H1 (cell line): ENCODE measurements at regions not wholly inside any gene's neighbourhood (a gene's known extent, or its start where the extent isn't known, plus 50 kb on each side); places are given as distances from the start of the nearest gene placed in this dataset.

Source experiments
- CTCF ChIA-PET: fragments of 300-600 bp; sonication (Branson Sonifier 250); formaldehyde crosslinking; loops from one replicate; lab custom pipeline; 2021; ENCODE audit not compliant: partially characterized antibody; lab: Charles Lee
- POLR2A ChIA-PET: fragments of 300-600 bp; sonication (Branson Sonifier 250); formaldehyde crosslinking; loops from one replicate; lab custom pipeline; 2021; ENCODE audit warnings: inconsistent platforms; ENCODE audit not compliant: partially characterized antibody; lab: Charles Lee
- DNase-seq, 2 experiments: peaks; one replicate each; pipeline versions ENCODE4 v3.0.0 to v3.0.0-alpha.2; 2010 to 2022; ENCODE audit warnings: low spot score in 2 of 2, low read depth in 1 of 2, mixed read lengths in 1 of 2
- FAIRE-seq: peaks from 2 replicates; lab custom pipeline; 2011; peaks lifted over from hg19 to GRCh38; lab: Jason Lieb, UNC
- H2AFZ ChIP-seq: 2 replicates; pipeline ENCODE4 v1.8.1; 2012; ENCODE audit warnings: low read length, inconsistent platforms
- H2AK5ac ChIP-seq: 2 replicates; pipeline ENCODE4 v1.6.1; 2013; ENCODE audit warnings: low read depth, low read length
- H2BK120ac ChIP-seq: replicated peaks from 2 replicates; pipeline ENCODE3; 2013; ENCODE audit warnings: low read depth, low read length, inconsistent platforms
- H2BK12ac ChIP-seq: 2 replicates; pipeline ENCODE4 v1.6.1; 2013; ENCODE audit warnings: low read depth, low read length
- H2BK15ac ChIP-seq: 2 replicates; pipeline ENCODE4 v1.6.1; 2013; ENCODE audit warnings: low read length
- H2BK20ac ChIP-seq: 2 replicates; pipeline ENCODE4 v1.6.1; 2013; ENCODE audit warnings: low read length
- H2BK5ac ChIP-seq: 2 replicates; pipeline ENCODE4 v1.6.1; 2013; ENCODE audit warnings: low read depth, low read length
- H3K14ac ChIP-seq: 2 replicates; pipeline ENCODE4 v1.6.1; 2013; ENCODE audit warnings: inconsistent platforms; ENCODE audit not compliant: insufficient read length
- H3K18ac ChIP-seq: 2 replicates; pipeline ENCODE4 v1.6.1; 2013; ENCODE audit warnings: low read length; ENCODE audit errors: extremely low read depth
- H3K23ac ChIP-seq: 2 replicates; pipeline ENCODE4 v1.6.1; 2013; ENCODE audit warnings: inconsistent platforms; ENCODE audit not compliant: insufficient read length
- H3K23me2 ChIP-seq: 2 replicates; pipeline ENCODE4 v1.6.1; 2013; ENCODE audit warnings: low read depth, low read length
- H3K27ac ChIP-seq: 2 replicates; pipeline ENCODE4 v1.6.1; 2011; ENCODE audit warnings: low read depth, low read length, inconsistent platforms
- H3K27me3 ChIP-seq, 4 experiments: replicated peaks in 1 of 4; 1 replicate in 1 of 4; 2 replicates in 3 of 4; pipeline versions ENCODE4 v1.6.1 to v1.8.1; 2011 to 2013; ENCODE audit warnings: low read length in 3 of 4, mild to moderate bottlenecking in 3 of 4, inconsistent platforms in 2 of 4, mixed read lengths in 2 of 4, moderate library complexity in 1 of 4; ENCODE audit not compliant: control insufficient read depth in 3 of 4, insufficient read depth in 3 of 4; ENCODE audit errors: extremely low read depth in 1 of 4
- H3K36me3 ChIP-seq, 4 experiments: 2 replicates each; pipeline versions ENCODE4 v1.6.1 to v1.8.1; 2011 to 2013; ENCODE audit warnings: mild to moderate bottlenecking in 4 of 4, low read length in 3 of 4, moderate library complexity in 2 of 4, control low read depth in 1 of 4, inconsistent platforms in 1 of 4; ENCODE audit not compliant: insufficient read depth in 4 of 4, control insufficient read depth in 2 of 4
- H3K4ac ChIP-seq: replicated peaks from 2 replicates; pipeline ENCODE3; 2013; ENCODE audit warnings: low read length, low read depth, mixed read lengths, inconsistent platforms; ENCODE audit not compliant: insufficient read length
- H3K4me1 ChIP-seq, 4 experiments: replicated peaks in 1 of 4; 1 replicate in 1 of 4; 2 replicates in 3 of 4; pipeline versions ENCODE4 v1.6.1 to v1.8.1; 2011 to 2013; ENCODE audit warnings: low read length in 3 of 4, inconsistent platforms in 2 of 4, mixed read lengths in 1 of 4; ENCODE audit not compliant: insufficient read depth in 4 of 4, control insufficient read depth in 3 of 4
- H3K4me2 ChIP-seq, 2 experiments: 2 replicates each; pipeline versions ENCODE4 v1.6.1 to v1.8.1; 2011 to 2013; ENCODE audit warnings: low read depth in 2 of 2, low read length in 2 of 2, control low read depth in 1 of 2, inconsistent platforms in 1 of 2, mild to moderate bottlenecking in 1 of 2; ENCODE audit not compliant: insufficient read depth in 1 of 2
- H3K4me3 ChIP-seq, 4 experiments: fragments of 200-600, 300-600 bp in 1 of 4; sonication (generic), shearing (Covaris generic), sonication (Bioruptor Twin) in 1 of 4; 2 replicates each; pipeline versions ENCODE4 v1.5.1 to v1.8.1; 2011 to 2016; ENCODE audit warnings: low read length in 4 of 4, low read depth in 3 of 4, control low read depth in 2 of 4, inconsistent platforms in 2 of 4, mild to moderate bottlenecking in 2 of 4, mixed read lengths in 1 of 4, moderate library complexity in 1 of 4; ENCODE audit not compliant: insufficient read depth in 2 of 4; ENCODE audit errors: extremely low read depth in 1 of 4
- H3K56ac ChIP-seq: replicated peaks from 2 replicates; pipeline ENCODE3; 2013; ENCODE audit warnings: low read depth, mild to moderate bottlenecking, mixed read lengths, low read length, inconsistent platforms; ENCODE audit not compliant: insufficient read length
- H3K79me1 ChIP-seq: 2 replicates; pipeline ENCODE4 v1.6.1; 2013; ENCODE audit warnings: low read depth, low read length, control low read depth
- H3K79me2 ChIP-seq, 2 experiments: 2 replicates each; pipeline versions ENCODE4 v1.6.1 to v1.8.1; 2012 to 2013; ENCODE audit warnings: low read length in 2 of 2, mild to moderate bottlenecking in 2 of 2, inconsistent platforms in 1 of 2; ENCODE audit not compliant: insufficient read depth in 2 of 2, control insufficient read depth in 1 of 2
- H3K9ac ChIP-seq, 4 experiments: replicated peaks in 1 of 4; 1 replicate in 1 of 4; 2 replicates in 3 of 4; pipeline versions ENCODE4 v1.6.1 to v1.8.1; 2011 to 2013; ENCODE audit warnings: low read depth in 3 of 4, low read length in 3 of 4, control low read depth in 2 of 4, mild to moderate bottlenecking in 2 of 4, moderate library complexity in 2 of 4, inconsistent platforms in 1 of 4; ENCODE audit errors: extremely low read depth in 1 of 4
- H3K9me3 ChIP-seq, 2 experiments: 2 replicates each; pipeline versions ENCODE4 v1.6.1 to v1.8.1; 2012 to 2013; ENCODE audit warnings: mild to moderate bottlenecking in 2 of 2, moderate library complexity in 2 of 2, control low read depth in 1 of 2, inconsistent platforms in 1 of 2, low read depth in 1 of 2, low read length in 1 of 2, mixed read lengths in 1 of 2; ENCODE audit not compliant: insufficient read depth in 2 of 2
- H4K20me1 ChIP-seq, 2 experiments: replicated peaks in 1 of 2; 2 replicates each; pipeline versions ENCODE3 to v1.8.1; 2011 to 2013; ENCODE audit warnings: inconsistent platforms in 2 of 2, low read length in 2 of 2, mild to moderate bottlenecking in 1 of 2; ENCODE audit not compliant: insufficient read depth in 2 of 2, control insufficient read depth in 1 of 2
- H4K5ac ChIP-seq: 2 replicates; pipeline ENCODE4 v1.6.1; 2013; ENCODE audit warnings: low read length, low read depth, mixed read lengths, inconsistent platforms; ENCODE audit not compliant: insufficient read length
- H4K8ac ChIP-seq: 2 replicates; pipeline ENCODE4 v1.8.0; 2013; ENCODE audit warnings: mild to moderate bottlenecking, moderate library complexity, low read length, inconsistent platforms; ENCODE audit not compliant: insufficient read depth; ENCODE audit errors: extremely low read depth
- H4K91ac ChIP-seq: replicated peaks from 2 replicates; pipeline ENCODE3; 2013; ENCODE audit warnings: low read length, mixed read lengths, inconsistent platforms; ENCODE audit not compliant: insufficient read length
- CHD2 ChIP-seq: IDR thresholded peaks from 2 replicates; pipeline ENCODE4 v1.6.1; 2012; ENCODE audit warnings: low read length, improper control_type of control experiment
- CTBP2 ChIP-seq: IDR thresholded peaks from 2 replicates; pipeline ENCODE4 v1.7.0; 2011; ENCODE audit warnings: borderline replicate concordance, mild to moderate bottlenecking, moderate library complexity, mixed read lengths, low read length; ENCODE audit not compliant: insufficient read depth, insufficient read length
- E2F6 ChIP-seq: IDR thresholded peaks from 2 replicates; pipeline ENCODE4 v1.6.1; 2012; ENCODE audit warnings: inconsistent platforms
- HDAC6 ChIP-seq: IDR thresholded peaks from one replicate; pipeline ENCODE4 v1.7.1; 2012; ENCODE audit warnings: low read depth, mild to moderate bottlenecking, inconsistent platforms, low read length, moderate library complexity
- KDM1A ChIP-seq: fragments of 200-600, 300-600 bp; sonication (generic); IDR thresholded peaks from 2 replicates; pipeline ENCODE4 v1.7.1; 2016; ENCODE audit warnings: mild to moderate bottlenecking, low read length, borderline replicate concordance
- MAX ChIP-seq: IDR thresholded peaks from 2 replicates; pipeline ENCODE4 v1.6.1; 2012; ENCODE audit warnings: inconsistent platforms
- SIRT6 ChIP-seq: IDR thresholded peaks from one replicate; pipeline ENCODE4 v1.7.1; 2012; ENCODE audit warnings: low read length, inconsistent platforms
- USF2 ChIP-seq: IDR thresholded peaks from 2 replicates; pipeline ENCODE4 v1.6.1; 2011; ENCODE audit warnings: low read length, improper control_type of control experiment
- WGBS, 2 experiments: shearing (Covaris generic) in 1 of 2; methylation state at CpG; one replicate each; pipeline versions ENCODE4 v1.1.6 to v1.1.7; 2013 to 2015; ENCODE audit warnings: low lambda C conversion rate in 2 of 2, mixed read lengths in 2 of 2, inconsistent platforms in 1 of 2, low coverage in 1 of 2, missing lambda C conversion rate in 1 of 2; ENCODE audit not compliant: insufficient replicate concordance in 2 of 2, insufficient coverage in 1 of 2, insufficient read length in 1 of 2; ENCODE audit errors: extremely low coverage in 1 of 2, missing lambda C conversion rate in 1 of 2; 5-methylcytosine and 5-hydroxymethylcytosine counted together

GRCh38 chr18:75526038-75526437, 98.5 kb upstream of the SMIM21 start:
- Histone ChIP-seq H4K20me1 (no peaks in the 10 kb centered on the region), H4K91ac (no peak overlapping the region), H3K23me2 (no peaks in the 10 kb centered on the region), H3K27ac (no peak overlapping the region), H3K4me3 (no peak overlapping the region), H2AK5ac (no peak overlapping the region), H3K18ac (no peak overlapping the region), H3K36me3 (no peaks in the 10 kb centered on the region), H4K8ac (no peak overlapping the region), H3K4me1 (no peaks in the 10 kb centered on the region; a peak in 1 of 7 replicates), H3K4ac (no peak overlapping the region), H3K23ac (no peak overlapping the region), H3K14ac (no peak overlapping the region), H3K27me3 (no peaks in the 10 kb centered on the region), H4K5ac (no peak overlapping the region), H2BK12ac (no peak overlapping the region), H3K9ac (no peak overlapping the region), H2BK20ac (no peak overlapping the region), H2BK15ac (no peak overlapping the region), H2BK120ac (no peak overlapping the region), H2BK5ac (no peak overlapping the region), H2AFZ (no peak overlapping the region), H3K56ac (no peak overlapping the region), H3K9me3 (no peaks in the 10 kb centered on the region), H3K4me2 (no peak overlapping the region), H3K79me1 (no peaks in the 10 kb centered on the region), H3K79me2 (no peaks in the 10 kb centered on the region)
- DNase-seq (no peak), FAIRE-seq (no peak)
- 93% methylated on average over 6 of the region's 6 CpGs; no CpG with 5 or more reads in 1 of the 2 experiments for WGBS, 2 experiments
- ChIA-PET POLR2A (no interaction called here), CTCF (no interaction called here)
- no peak for TF ChIP-seq HDAC6
- no peak for TF ChIP-seq E2F6
- no peak for TF ChIP-seq SIRT6
- no peak for TF ChIP-seq KDM1A
- TF ChIP-seq MAX: no peak
- TF ChIP-seq USF2: no peak
- TF ChIP-seq CHD2: no peak
- no peak for TF ChIP-seq CTBP2
